Trophoblast cell (in vitro differentiated cells and primary cell): ENCODE measurements at regions not wholly inside any gene's neighbourhood (a gene's known extent, or its start where the extent isn't known, plus 50 kb on each side); places are given as distances from the start of the nearest gene placed in this dataset.

Experiments
- DNase-seq, 2 donors: peaks; one replicate each; pipeline ENCODE4 v3.0.0-alpha.2; 2016
- H2AFZ ChIP-seq: 2 replicates; pipeline ENCODE4 v1.6.1; 2013; ENCODE audit warnings: low read length, moderate library complexity, mild to moderate bottlenecking; ENCODE audit not compliant: insufficient read depth, poor library complexity
- H2AK5ac ChIP-seq: 2 replicates; pipeline ENCODE4 v1.6.1; 2013; ENCODE audit warnings: mild to moderate bottlenecking, low read length
- H2BK120ac ChIP-seq: 2 replicates; pipeline ENCODE4 v1.6.1; 2013; ENCODE audit warnings: low read length, mild to moderate bottlenecking, moderate library complexity; ENCODE audit not compliant: insufficient read depth, poor library complexity
- H2BK12ac ChIP-seq: 2 replicates; pipeline ENCODE4 v1.6.1; 2013; ENCODE audit warnings: mild to moderate bottlenecking, low read length, moderate library complexity
- H2BK5ac ChIP-seq: 2 replicates; pipeline ENCODE4 v1.6.1; 2013; ENCODE audit warnings: low read length, low read depth, moderate library complexity, mild to moderate bottlenecking; ENCODE audit not compliant: poor library complexity
- H3K14ac ChIP-seq: 2 replicates; pipeline ENCODE4 v1.6.1; 2013; ENCODE audit warnings: mild to moderate bottlenecking, low read length
- H3K18ac ChIP-seq: 2 replicates; pipeline ENCODE4 v1.6.1; 2013; ENCODE audit warnings: mild to moderate bottlenecking, low read length
- H3K23ac ChIP-seq: 2 replicates; pipeline ENCODE4 v1.6.1; 2013; ENCODE audit warnings: low read length
- H3K27ac ChIP-seq: 2 replicates; pipeline ENCODE4 v1.5.1; 2013; ENCODE audit warnings: low read depth, mild to moderate bottlenecking, inconsistent platforms, low read length, moderate library complexity
- H3K27me3 ChIP-seq: 2 replicates; pipeline ENCODE4 v1.6.1; 2013; ENCODE audit warnings: inconsistent platforms, mild to moderate bottlenecking, low read length, moderate library complexity; ENCODE audit not compliant: insufficient read depth
- H3K36me3 ChIP-seq, 2 experiments: 1 replicate in 1 of 2; 2 replicates in 1 of 2; pipeline ENCODE4 v1.6.1; 2013; ENCODE audit warnings: low read length in 2 of 2, mild to moderate bottlenecking in 2 of 2, moderate library complexity in 1 of 2; ENCODE audit not compliant: insufficient read depth in 2 of 2, control insufficient read depth in 1 of 2
- H3K4ac ChIP-seq: 2 replicates; pipeline ENCODE4 v1.6.1; 2013; ENCODE audit warnings: low read depth, mild to moderate bottlenecking, low read length, moderate library complexity
- H3K4me1 ChIP-seq, 2 experiments: 1 replicate in 1 of 2; 2 replicates in 1 of 2; pipeline ENCODE4 v1.6.1; 2013; ENCODE audit warnings: low read length in 2 of 2, mild to moderate bottlenecking in 2 of 2, moderate library complexity in 1 of 2; ENCODE audit not compliant: insufficient read depth in 2 of 2, control insufficient read depth in 1 of 2
- H3K4me2 ChIP-seq: 2 replicates; pipeline ENCODE4 v1.6.1; 2013; ENCODE audit warnings: inconsistent platforms, mild to moderate bottlenecking, low read length, moderate library complexity
- H3K4me3 ChIP-seq: 2 replicates; pipeline ENCODE4 v1.5.1; 2013; ENCODE audit warnings: mild to moderate bottlenecking, low read depth, low read length, inconsistent platforms
- H3K79me1 ChIP-seq: one replicate; pipeline ENCODE4 v1.6.1; 2013; ENCODE audit warnings: low read length
- H3K79me2 ChIP-seq: 2 replicates; pipeline ENCODE4 v1.6.1; 2013; ENCODE audit warnings: low read length, mild to moderate bottlenecking; ENCODE audit not compliant: control insufficient read depth, insufficient read depth, poor library complexity
- H3K9ac ChIP-seq: 2 replicates; pipeline ENCODE4 v1.6.1; 2013; ENCODE audit warnings: mild to moderate bottlenecking, low read length
- H3K9me3 ChIP-seq: 2 replicates; pipeline ENCODE4 v1.6.1; 2013; ENCODE audit warnings: low read depth, mild to moderate bottlenecking, control low read depth, inconsistent platforms, low read length; ENCODE audit not compliant: insufficient read depth
- H4K12ac ChIP-seq: 2 replicates; pipeline ENCODE4 v1.6.1; 2013; ENCODE audit warnings: low read depth, mild to moderate bottlenecking, low read length, moderate library complexity
- H4K8ac ChIP-seq: 2 replicates; pipeline ENCODE4 v1.6.1; 2013; ENCODE audit warnings: low read depth, mild to moderate bottlenecking, low read length, moderate library complexity
- H4K91ac ChIP-seq: one replicate; pipeline ENCODE4 v1.6.1; 2013; ENCODE audit warnings: low read depth, mild to moderate bottlenecking, low read length, moderate library complexity
- WGBS: extraction: QIAGEN DNeasy Blood & Tissue Kit; methylation state at CpG from one replicate; pipeline ENCODE4 v1.1.7; 2013; ENCODE audit warnings: missing lambda C conversion rate; ENCODE audit not compliant: insufficient read length, insufficient coverage; ENCODE audit errors: extremely low coverage; 5-methylcytosine and 5-hydroxymethylcytosine counted together

DNA sequence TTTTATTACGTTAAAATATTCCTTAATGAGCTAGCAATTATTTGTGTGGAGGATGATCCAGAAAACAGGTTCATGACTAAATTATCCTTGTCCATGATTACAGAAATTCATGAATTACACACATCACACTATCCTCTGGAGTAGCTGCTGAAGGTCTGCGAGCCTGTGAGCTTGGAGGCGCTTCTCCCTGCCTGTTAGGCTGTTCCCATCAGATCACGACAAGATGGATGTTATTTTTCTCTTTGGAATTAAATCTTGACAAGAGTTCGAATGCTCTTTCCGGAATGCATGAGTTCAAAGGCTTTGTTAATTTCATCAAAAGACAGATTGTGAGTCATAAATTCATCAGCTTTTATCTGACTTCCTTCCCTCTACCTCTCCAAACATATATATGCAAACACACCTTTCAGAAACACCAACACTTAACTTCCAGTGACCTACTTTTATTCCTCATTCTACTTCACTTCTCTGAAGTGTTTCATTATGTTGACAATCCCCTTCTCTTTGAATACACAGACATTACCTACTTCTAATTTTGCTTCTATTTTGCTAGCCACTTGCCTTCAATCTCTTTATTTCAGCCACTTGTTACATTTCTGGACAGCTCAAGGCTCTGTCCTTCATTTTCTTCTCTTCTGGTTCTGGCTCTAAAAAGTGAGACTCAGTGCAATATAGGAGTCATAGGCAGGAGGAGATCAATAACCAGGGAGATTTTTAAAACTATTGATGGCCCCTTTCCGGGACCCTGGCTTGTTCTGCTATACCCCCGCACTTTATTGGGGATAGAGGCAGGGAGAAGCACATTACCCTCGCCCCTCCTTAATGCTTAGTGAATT, 274.6 kb downstream of the BTG1 start:
- Histone ChIP-seq H2AFZ (no peak overlapping the region), H2BK12ac (no peak overlapping the region), H3K23ac (no peak overlapping the region), H3K79me1 (no peaks in the 10 kb centered on the region), H3K27ac (no peak overlapping the region), H4K8ac (no peak overlapping the region), H4K91ac (no peak overlapping the region), H4K12ac (no peak overlapping the region), H3K79me2 (no peaks in the 10 kb centered on the region), H3K4me1 (no peaks in the 10 kb centered on the region), H3K4ac (no peak overlapping the region), H3K36me3 (no peaks in the 10 kb centered on the region), H3K9ac (no peak overlapping the region), H3K18ac (no peak overlapping the region), H2BK120ac (no peak overlapping the region), H3K14ac (no peak overlapping the region), H2BK5ac (no peak overlapping the region), H3K4me2 (no peak overlapping the region), H3K9me3 (no peaks in the 10 kb centered on the region), H3K27me3 (no peaks in the 10 kb centered on the region), H2AK5ac (no peak overlapping the region), H3K4me3 (no peak overlapping the region)
- no CpG with 5 or more reads among the region's 9 CpGs for WGBS
- DNase-seq: no peak

DNA sequence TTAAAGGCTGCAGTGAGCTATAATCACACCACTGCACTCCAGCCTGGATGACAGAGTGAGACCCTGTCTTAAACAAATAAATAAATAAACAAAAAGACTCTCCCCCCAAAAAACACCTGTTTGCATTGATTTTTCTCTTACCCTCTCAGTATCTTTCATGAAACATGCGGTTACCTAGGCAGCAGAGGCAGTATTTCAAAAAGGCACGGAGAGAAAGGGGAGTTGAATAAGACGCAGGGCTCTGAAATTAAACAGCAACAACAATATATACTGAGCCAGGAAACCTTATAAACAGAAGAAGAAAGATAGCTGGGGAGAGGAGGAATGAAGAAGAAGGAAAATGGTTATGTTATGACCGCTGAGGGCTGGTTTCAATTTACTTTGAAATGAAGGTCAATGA, 277.6 kb downstream of the BTG1 start:
- Histone ChIP-seq H2BK120ac (no peak overlapping the region), H3K18ac (no peak overlapping the region)

GRCh38 chr12:91866566-91866965, 279.1 kb downstream of the BTG1 start:
- Histone ChIP-seq H2BK5ac (no peak overlapping the region), H3K27me3 (no peaks in the 10 kb centered on the region)

More for the DNA sequence above, 277.6 kb downstream of the BTG1 start:
- DNase-seq: no peak
- no peak overlapping the region for H4K12ac ChIP-seq
- no peak overlapping the region for H3K4me3 ChIP-seq
- no peak overlapping the region for H3K4ac ChIP-seq
- H3K79me1 ChIP-seq: no peaks in the 10 kb centered on the region
- H2BK12ac ChIP-seq: no peak overlapping the region
- H3K4me1 ChIP-seq: no peaks in the 10 kb centered on the region
- no peak overlapping the region for H4K91ac ChIP-seq
- no peaks in the 10 kb centered on the region for H3K79me2 ChIP-seq
- no peak overlapping the region for H3K14ac ChIP-seq
- no peak overlapping the region for H3K27ac ChIP-seq
- no peaks in the 10 kb centered on the region for H3K27me3 ChIP-seq
- H3K36me3 ChIP-seq: no peaks in the 10 kb centered on the region
- no peak overlapping the region for H3K4me2 ChIP-seq
- H2AFZ ChIP-seq: no peak overlapping the region
- no peak overlapping the region for H3K9ac ChIP-seq
- no CpG with 5 or more reads among the region's 4 CpGs for WGBS
- no peak overlapping the region for H2BK5ac ChIP-seq
- H4K8ac ChIP-seq: no peak overlapping the region
- H2AK5ac ChIP-seq: no peak overlapping the region
- no peak overlapping the region for H3K23ac ChIP-seq
- H3K9me3 ChIP-seq: no peaks in the 10 kb centered on the region

DNA sequence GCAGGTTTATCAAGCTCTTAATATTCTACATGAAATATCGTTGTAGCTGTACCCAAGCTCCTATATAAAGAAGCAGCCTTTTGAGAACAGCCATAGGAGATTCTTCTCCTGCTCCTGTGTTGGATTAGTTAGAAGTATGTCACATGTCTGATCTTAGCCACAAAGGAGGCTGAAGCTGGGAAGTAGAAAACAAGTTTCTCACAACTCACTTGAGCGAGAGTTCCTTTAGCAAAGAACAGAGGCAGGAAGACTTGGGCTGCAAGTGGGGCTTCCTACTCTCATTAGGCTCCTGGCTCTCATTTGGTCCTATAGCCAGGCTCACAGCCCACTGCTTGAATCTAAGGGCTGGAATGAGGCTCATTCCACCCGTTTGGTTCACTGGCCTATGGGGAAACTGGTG, 281.9 kb downstream of the BTG1 start:
- H3K18ac ChIP-seq: no peak overlapping the region
- no peak overlapping the region for H2BK12ac ChIP-seq
- no peak overlapping the region for H4K8ac ChIP-seq
- no peaks in the 10 kb centered on the region for H3K4me1 ChIP-seq
- no peak for DNase-seq
- no peak overlapping the region for H3K14ac ChIP-seq
- no CpG with 5 or more reads among the region's 3 CpGs for WGBS
- no peak overlapping the region for H4K91ac ChIP-seq
- no peak overlapping the region for H2AK5ac ChIP-seq
- no peak overlapping the region for H3K27ac ChIP-seq
- no peak overlapping the region for H3K9ac ChIP-seq
- H3K4ac ChIP-seq: no peak overlapping the region
- no peaks in the 10 kb centered on the region for H3K9me3 ChIP-seq
- no peak overlapping the region for H4K12ac ChIP-seq
- H3K4me2 ChIP-seq: no peak overlapping the region
- H2BK120ac ChIP-seq: no peak overlapping the region
- H3K4me3 ChIP-seq: no peak overlapping the region
- no peak overlapping the region for H3K23ac ChIP-seq
- no peaks in the 10 kb centered on the region for H3K79me2 ChIP-seq
- H3K27me3 ChIP-seq: no peaks in the 10 kb centered on the region
- H3K36me3 ChIP-seq: no peaks in the 10 kb centered on the region
- peak overlapping the region; percentile 63 for H2AFZ ChIP-seq
- no peaks in the 10 kb centered on the region for H3K79me1 ChIP-seq
- H2BK5ac ChIP-seq: no peak overlapping the region

More at GRCh38 chr12:91866566-91866965, 279.1 kb downstream of the BTG1 start:
- Histone ChIP-seq H3K79me1 (no peaks in the 10 kb centered on the region), H2BK120ac (no peak overlapping the region), H2BK12ac (no peak overlapping the region), H3K14ac (no peak overlapping the region), H4K91ac (no peak overlapping the region), H3K23ac (no peak overlapping the region), H4K8ac (no peak overlapping the region), H2AK5ac (no peak overlapping the region), H3K79me2 (no peaks in the 10 kb centered on the region), H2AFZ (no peak overlapping the region), H3K36me3 (no peaks in the 10 kb centered on the region), H3K9me3 (no peaks in the 10 kb centered on the region), H3K9ac (no peak overlapping the region), H4K12ac (no peak overlapping the region), H3K4ac (no peak overlapping the region), H3K4me2 (no peak overlapping the region), H3K27ac (no peak overlapping the region), H3K18ac (no peak overlapping the region), H3K4me3 (no peak overlapping the region), H3K4me1 (no peaks in the 10 kb centered on the region)
- no CpG with 5 or more reads among the region's 5 CpGs for WGBS
- DNase-seq: no peak
